ENCODE measurements at regions not wholly inside any gene's neighbourhood (a gene's known extent, or its start where the extent isn't known, plus 50 kb on each side); places are given as distances from the start of the nearest gene placed in this dataset.
"Not testable (repeated sequence)": the region's sequence is repeated elsewhere in the genome, so short reads cannot be mapped to it uniquely, and the experiment has no call there.

DNA sequence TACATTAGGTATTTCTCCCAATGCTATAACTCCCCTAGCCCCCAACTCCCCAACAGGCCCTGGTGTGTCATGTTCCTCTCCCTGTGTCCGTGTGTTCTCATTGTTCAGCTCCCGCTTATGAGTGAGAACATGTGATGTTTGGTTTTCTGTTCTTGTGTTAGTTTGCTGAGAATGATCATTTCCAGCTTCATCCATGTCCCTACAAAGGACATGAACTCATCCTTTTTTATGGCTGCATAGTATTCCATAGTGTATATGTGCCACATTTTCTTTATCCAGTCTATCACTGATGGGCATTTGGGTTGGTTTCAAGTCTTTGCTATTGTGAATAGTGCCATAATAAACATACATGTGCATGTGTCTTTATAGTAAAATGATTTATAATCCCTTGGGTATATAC is 306.9 kb downstream of the TBC1D4 start:
- H3K27me3 ChIP-seq (ENCODE audit: control insufficient read depth in 1 of 2, insufficient read depth in 2 of 2, low read length in 2 of 2); H3K4me1 ChIP-seq (ENCODE audit: insufficient read depth, low read length); H3K27ac ChIP-seq (ENCODE audit: low read depth, low read length); H3K4me3 ChIP-seq (ENCODE audit: low read depth in 1 of 2, low read length in 2 of 2); H3K9ac ChIP-seq (ENCODE audit: low read length); H3K9me3 ChIP-seq (ENCODE audit: low read length); H3K36me3 ChIP-seq (ENCODE audit: insufficient read depth, low read length): not testable (repeated sequence)

DNA sequence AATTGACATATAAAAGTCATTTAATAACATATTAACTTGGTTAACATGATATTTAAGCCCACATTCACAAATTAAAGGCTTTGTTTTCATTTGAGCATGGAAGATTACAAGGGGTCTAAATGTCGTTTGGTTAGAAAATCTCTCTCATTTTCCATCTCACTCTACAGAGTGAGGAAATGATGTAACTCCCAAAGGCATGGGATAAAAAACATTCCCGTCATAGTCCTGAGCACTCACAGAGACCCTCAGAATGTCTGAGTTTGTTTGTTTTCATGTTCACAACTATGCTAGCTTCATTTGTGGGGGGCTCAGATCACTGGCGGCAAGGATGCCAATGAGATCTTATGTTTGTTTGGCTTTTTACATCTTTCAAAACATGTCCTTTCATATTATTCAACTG is 307.5 kb downstream of the TBC1D4 start:
- no peak overlapping the region for H3K27ac ChIP-seq (ENCODE audit: low read depth, low read length)
- H3K9me3 ChIP-seq (ENCODE audit: low read length): no peaks in the 10 kb centered on the region
- H3K36me3 ChIP-seq (ENCODE audit: insufficient read depth, low read length): no peaks in the 10 kb centered on the region
- no peak overlapping the region for H3K9ac ChIP-seq (ENCODE audit: low read length)
- no peaks in the 10 kb centered on the region for H3K4me1 ChIP-seq (ENCODE audit: insufficient read depth, low read length)
- H3K27me3 ChIP-seq (ENCODE audit: control insufficient read depth in 1 of 2, insufficient read depth in 2 of 2, low read length in 2 of 2): no peaks in the 10 kb centered on the region
- no peak overlapping the region for H3K4me3 ChIP-seq (ENCODE audit: low read depth in 1 of 2, low read length in 2 of 2)

DNA sequence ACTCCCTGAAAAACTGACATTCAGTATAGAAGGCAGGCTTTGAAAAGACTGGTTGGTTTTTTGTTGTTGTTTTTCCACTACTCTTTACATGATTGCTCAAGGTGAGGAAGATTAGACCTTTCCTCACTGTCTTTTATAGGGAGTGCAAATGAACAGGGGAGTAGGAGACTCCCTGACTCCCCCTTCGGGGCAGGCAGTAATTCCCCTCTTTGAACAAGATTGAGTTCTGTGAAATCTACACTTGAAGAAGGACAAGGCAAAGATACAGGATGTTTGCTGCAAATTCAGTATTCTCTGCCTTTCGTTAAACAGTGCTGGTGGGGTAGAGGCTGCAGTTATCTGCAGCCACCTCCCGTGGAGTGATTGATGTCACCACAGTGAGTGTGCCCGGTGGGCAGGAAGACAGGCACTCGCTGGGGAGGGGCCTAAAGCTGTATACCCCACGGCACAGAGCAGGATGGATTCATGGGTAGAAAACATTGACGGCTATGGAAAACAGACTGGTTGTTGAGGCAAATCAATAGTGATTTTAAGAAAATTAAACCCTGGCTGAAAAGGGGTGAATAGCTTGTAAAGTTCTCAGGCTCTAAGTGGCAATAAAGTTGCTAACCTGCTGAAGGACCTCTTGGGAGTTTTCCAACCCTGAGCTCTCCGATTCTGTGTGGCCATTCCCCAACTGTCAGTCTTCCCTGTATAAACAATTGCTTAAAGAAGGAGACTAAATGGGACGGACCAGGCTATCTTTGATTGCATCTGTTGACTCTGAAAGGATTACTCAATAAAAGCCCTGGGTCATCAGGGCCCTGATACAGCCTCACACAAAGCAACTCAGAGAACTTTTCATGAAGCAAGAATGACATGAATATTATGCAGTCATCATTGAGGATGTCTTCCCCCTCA is 308.3 kb downstream of the TBC1D4 start:
- no peak overlapping the region for H3K4me3 ChIP-seq (ENCODE audit: low read depth in 1 of 2, low read length in 2 of 2)
- H3K9ac ChIP-seq (ENCODE audit: low read length): no peak overlapping the region
- H3K4me1 ChIP-seq (ENCODE audit: insufficient read depth, low read length): no peaks in the 10 kb centered on the region
- no peaks in the 10 kb centered on the region for H3K36me3 ChIP-seq (ENCODE audit: insufficient read depth, low read length)
- no peaks in the 10 kb centered on the region for H3K9me3 ChIP-seq (ENCODE audit: low read length)
- no peak overlapping the region for H3K27ac ChIP-seq (ENCODE audit: low read depth, low read length)
- no peaks in the 10 kb centered on the region for H3K27me3 ChIP-seq (ENCODE audit: control insufficient read depth in 1 of 2, insufficient read depth in 2 of 2, low read length in 2 of 2)

DNA sequence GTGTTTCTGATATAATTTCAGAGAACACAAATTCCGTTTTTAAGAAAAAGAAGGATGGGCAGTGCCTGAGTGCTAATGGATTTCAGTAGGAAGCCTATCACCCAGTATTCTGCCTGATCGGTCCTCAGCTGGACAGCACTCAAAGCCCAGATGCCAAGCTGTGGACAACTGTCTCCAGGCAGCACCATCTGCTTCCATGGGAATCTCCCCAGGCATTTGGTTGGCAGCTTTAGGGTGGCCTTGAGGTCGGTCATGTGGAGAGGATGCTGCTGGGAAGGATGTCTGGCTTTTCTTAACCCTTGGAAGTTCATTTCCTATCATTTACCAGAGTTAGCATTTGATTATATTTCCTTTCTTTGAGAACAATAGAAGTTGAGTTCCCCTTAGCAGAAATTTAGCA is 311.7 kb downstream of the TBC1D4 start:
- Histone ChIP-seq H3K27me3 (ENCODE audit: control insufficient read depth in 1 of 2, insufficient read depth in 2 of 2, low read length in 2 of 2) (no peaks in the 10 kb centered on the region), H3K4me3 (ENCODE audit: low read depth in 1 of 2, low read length in 2 of 2) (no peak overlapping the region), H3K36me3 (ENCODE audit: insufficient read depth, low read length) (no peaks in the 10 kb centered on the region), H3K9me3 (ENCODE audit: low read length) (no peaks in the 10 kb centered on the region), H3K4me1 (ENCODE audit: insufficient read depth, low read length) (no peaks in the 10 kb centered on the region), H3K9ac (ENCODE audit: low read length) (no peak overlapping the region), H3K27ac (ENCODE audit: low read depth, low read length) (no peak overlapping the region)

- no peaks in the 10 kb centered on the region for H3K36me3 ChIP-seq (ENCODE audit: insufficient read depth, low read length)
- no peaks in the 10 kb centered on the region for H3K4me1 ChIP-seq (ENCODE audit: insufficient read depth, low read length)
- no peak overlapping the region for H3K27ac ChIP-seq (ENCODE audit: low read depth, low read length)
- H3K9ac ChIP-seq (ENCODE audit: low read length): no peak overlapping the region
- H3K27me3 ChIP-seq (ENCODE audit: control insufficient read depth in 1 of 2, insufficient read depth in 2 of 2, low read length in 2 of 2): no peaks in the 10 kb centered on the region
- no peak overlapping the region for H3K4me3 ChIP-seq (ENCODE audit: low read depth in 1 of 2, low read length in 2 of 2)
- no peaks in the 10 kb centered on the region for H3K9me3 ChIP-seq (ENCODE audit: low read length)
Measured at GRCh38 chr13:75165543-75166230, 316.3 kb downstream of the TBC1D4 start.

DNA sequence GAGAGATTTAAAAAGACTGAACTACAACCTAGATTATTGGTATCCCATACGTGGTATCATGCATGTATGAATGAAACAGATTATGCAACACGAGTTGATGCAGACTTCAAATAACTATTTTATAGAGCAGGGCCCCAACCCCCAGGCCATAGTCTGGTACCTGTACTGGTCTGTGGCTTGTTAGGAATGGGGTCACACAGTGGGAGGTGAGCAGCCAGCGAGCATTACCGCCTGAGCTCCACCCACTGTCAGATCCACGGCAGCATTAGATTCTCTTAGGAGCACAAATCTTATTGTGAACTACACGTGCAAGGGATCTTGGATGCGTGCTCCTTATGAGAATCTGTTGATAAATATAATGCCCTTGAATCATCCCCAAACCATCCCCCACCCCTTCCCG is 320.2 kb downstream of the TBC1D4 start:
- Histone ChIP-seq H3K27me3 (ENCODE audit: control insufficient read depth in 1 of 2, insufficient read depth in 2 of 2, low read length in 2 of 2) (no peaks in the 10 kb centered on the region), H3K27ac (ENCODE audit: low read depth, low read length) (no peak overlapping the region), H3K36me3 (ENCODE audit: insufficient read depth, low read length) (no peaks in the 10 kb centered on the region), H3K9me3 (ENCODE audit: low read length) (no peaks in the 10 kb centered on the region), H3K4me1 (ENCODE audit: insufficient read depth, low read length) (no peaks in the 10 kb centered on the region), H3K4me3 (ENCODE audit: low read depth in 1 of 2, low read length in 2 of 2) (no peak overlapping the region), H3K9ac (ENCODE audit: low read length) (no peak overlapping the region)

GRCh38 chr13:75160984-75161383 is 321.0 kb downstream of the TBC1D4 start:
- H3K9ac ChIP-seq (ENCODE audit: low read length): no peak overlapping the region
- no peak overlapping the region for H3K27ac ChIP-seq (ENCODE audit: low read depth, low read length)
- H3K4me1 ChIP-seq (ENCODE audit: insufficient read depth, low read length): no peaks in the 10 kb centered on the region
- no peaks in the 10 kb centered on the region for H3K27me3 ChIP-seq (ENCODE audit: control insufficient read depth in 1 of 2, insufficient read depth in 2 of 2, low read length in 2 of 2)
- no peaks in the 10 kb centered on the region for H3K9me3 ChIP-seq (ENCODE audit: low read length)
- no peaks in the 10 kb centered on the region for H3K36me3 ChIP-seq (ENCODE audit: insufficient read depth, low read length)
- no peak overlapping the region for H3K4me3 ChIP-seq (ENCODE audit: low read depth in 1 of 2, low read length in 2 of 2)

DNA sequence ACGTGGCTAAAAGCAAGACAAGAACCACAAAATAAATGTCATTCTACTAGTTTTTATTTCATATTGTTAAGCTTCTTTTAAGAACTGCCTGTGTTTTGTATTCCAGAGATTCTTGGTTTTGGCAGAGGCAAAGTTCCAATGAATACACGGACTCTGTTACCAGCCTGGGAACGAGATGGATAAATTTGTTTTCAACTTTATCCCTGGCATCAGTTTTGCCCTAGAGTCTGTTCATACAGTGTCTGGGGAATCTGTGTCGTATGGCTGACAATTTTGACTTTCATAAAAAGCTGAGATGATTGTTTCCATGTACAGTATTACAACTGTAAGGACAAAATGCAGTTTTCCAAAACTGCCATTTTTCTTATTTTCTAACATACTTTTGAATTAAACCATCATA is 327.6 kb downstream of the TBC1D4 start:
- Histone ChIP-seq H3K9ac (ENCODE audit: low read length) (no peak overlapping the region), H3K9me3 (ENCODE audit: low read length) (no peaks in the 10 kb centered on the region), H3K27ac (ENCODE audit: low read depth, low read length) (no peak overlapping the region), H3K36me3 (ENCODE audit: insufficient read depth, low read length) (no peaks in the 10 kb centered on the region), H3K4me1 (ENCODE audit: insufficient read depth, low read length) (no peaks in the 10 kb centered on the region), H3K27me3 (ENCODE audit: control insufficient read depth in 1 of 2, insufficient read depth in 2 of 2, low read length in 2 of 2) (no peaks in the 10 kb centered on the region), H3K4me3 (ENCODE audit: low read depth in 1 of 2, low read length in 2 of 2) (no peak overlapping the region)

DNA sequence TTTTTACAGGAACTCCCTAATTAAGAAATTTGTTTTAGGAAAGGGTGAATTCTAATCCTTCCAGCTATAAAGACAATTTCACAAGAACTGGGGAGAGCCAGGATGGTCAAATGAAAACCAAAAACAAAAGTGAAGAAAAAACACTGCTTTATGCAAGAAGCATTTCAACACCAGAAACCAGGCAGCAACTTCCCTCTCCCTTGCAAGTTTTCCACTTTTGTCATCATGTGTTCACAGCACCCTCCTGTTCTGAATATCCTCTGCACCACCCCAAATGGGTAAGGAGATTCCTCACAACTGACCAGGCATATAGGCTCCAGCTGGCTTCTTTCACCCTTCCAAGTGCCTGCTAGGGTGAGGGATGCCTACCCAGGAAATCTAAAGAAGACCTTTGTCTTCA is 328.1 kb downstream of the TBC1D4 start:
- Histone ChIP-seq H3K27ac (ENCODE audit: low read depth, low read length) (no peak overlapping the region), H3K9ac (ENCODE audit: low read length) (no peak overlapping the region), H3K27me3 (ENCODE audit: control insufficient read depth in 1 of 2, insufficient read depth in 2 of 2, low read length in 2 of 2) (no peaks in the 10 kb centered on the region), H3K4me1 (ENCODE audit: insufficient read depth, low read length) (no peaks in the 10 kb centered on the region), H3K36me3 (ENCODE audit: insufficient read depth, low read length) (no peaks in the 10 kb centered on the region), H3K9me3 (ENCODE audit: low read length) (no peaks in the 10 kb centered on the region), H3K4me3 (ENCODE audit: low read depth in 1 of 2, low read length in 2 of 2) (no peak overlapping the region)

DNA sequence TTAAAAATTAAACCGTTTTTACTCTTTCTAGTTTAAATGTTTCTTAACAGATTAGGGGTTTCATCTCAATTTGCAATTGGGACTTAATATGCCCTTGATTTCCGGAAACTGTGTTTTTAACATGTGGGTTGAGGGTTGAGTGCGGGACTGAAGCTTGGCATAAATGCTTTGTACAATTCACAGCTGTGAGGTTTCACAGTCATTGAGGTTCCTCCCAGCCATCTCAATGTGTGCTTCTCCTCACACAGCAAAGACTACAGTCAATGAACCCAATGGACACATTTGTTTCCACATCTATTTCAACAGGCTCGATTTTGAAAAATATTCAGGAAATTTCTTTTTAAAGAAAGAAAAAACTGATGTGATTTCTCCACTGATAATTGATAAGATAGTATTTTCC is 328.6 kb downstream of the TBC1D4 start:
- no peak overlapping the region for H3K27ac ChIP-seq (ENCODE audit: low read depth, low read length)
- H3K4me3 ChIP-seq (ENCODE audit: low read depth in 1 of 2, low read length in 2 of 2): no peak overlapping the region
- no peak overlapping the region for H3K9ac ChIP-seq (ENCODE audit: low read length)
- H3K4me1 ChIP-seq (ENCODE audit: insufficient read depth, low read length): no peaks in the 10 kb centered on the region
- no peaks in the 10 kb centered on the region for H3K27me3 ChIP-seq (ENCODE audit: control insufficient read depth in 1 of 2, insufficient read depth in 2 of 2, low read length in 2 of 2)
- no peaks in the 10 kb centered on the region for H3K36me3 ChIP-seq (ENCODE audit: insufficient read depth, low read length)
- H3K9me3 ChIP-seq (ENCODE audit: low read length): no peaks in the 10 kb centered on the region

DNA sequence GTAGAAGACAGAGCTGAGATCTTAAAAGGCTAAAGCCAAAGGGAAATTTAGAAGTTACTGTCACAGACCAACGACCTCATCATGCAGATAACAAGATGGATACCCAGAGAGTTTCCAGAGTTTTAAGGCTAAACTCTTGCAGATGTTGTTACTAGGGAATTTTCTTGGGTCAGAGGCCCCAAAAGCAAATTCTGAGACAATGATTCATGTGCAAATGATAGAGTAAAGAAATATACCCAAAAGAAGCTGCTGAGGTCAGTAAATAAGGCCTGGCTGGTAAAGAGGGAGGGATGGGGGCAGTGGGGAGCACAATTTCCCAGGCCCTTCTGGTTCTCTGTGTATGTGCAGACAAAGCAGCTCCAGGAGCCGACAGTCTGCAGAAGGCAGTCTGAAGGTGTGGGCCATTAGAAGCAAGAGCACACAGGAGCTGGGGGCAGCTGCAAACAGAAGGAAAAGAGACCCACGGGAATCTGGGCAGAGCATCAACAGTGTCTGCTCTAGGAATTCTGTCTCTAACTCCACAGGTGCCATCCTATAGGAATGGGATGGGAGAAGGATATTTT is 330.8 kb downstream of the TBC1D4 start:
- Histone ChIP-seq H3K27ac (ENCODE audit: low read depth, low read length) (no peak overlapping the region), H3K9ac (ENCODE audit: low read length) (no peak overlapping the region), H3K36me3 (ENCODE audit: insufficient read depth, low read length) (no peaks in the 10 kb centered on the region), H3K4me1 (ENCODE audit: insufficient read depth, low read length) (no peaks in the 10 kb centered on the region), H3K9me3 (ENCODE audit: low read length) (no peaks in the 10 kb centered on the region), H3K27me3 (ENCODE audit: control insufficient read depth in 1 of 2, insufficient read depth in 2 of 2, low read length in 2 of 2) (no peaks in the 10 kb centered on the region), H3K4me3 (ENCODE audit: low read depth in 1 of 2, low read length in 2 of 2) (no peak overlapping the region)
